GM19099 (cell line): ENCODE measurements at regions not wholly inside any gene's neighbourhood (a gene's known extent, or its start where the extent isn't known, plus 50 kb on each side); places are given as distances from the start of the nearest gene placed in this dataset.

ENCODE experiments used
- POLR2A ChIP-seq: IDR thresholded peaks from 3 replicates; pipeline ENCODE4 v1.6.1; 2011; ENCODE audit warnings: low read depth; ENCODE audit not compliant: insufficient read length; ENCODE audit errors: extremely low read depth

GRCh38 chr4:53861856-53862610 lies 202.4 kb downstream of the CHIC2 start:
- TF ChIP-seq POLR2A = no peak

- no peak for TF ChIP-seq POLR2A
Observed at GRCh38 chr4:53859305-53859704, 205.1 kb downstream of the CHIC2 start.

- no peak for TF ChIP-seq POLR2A
Observed at GRCh38 chr4:53858744-53859143, 205.7 kb downstream of the CHIC2 start.

GRCh38 chr4:53855581-53856250 lies 208.7 kb downstream of the CHIC2 start:
- no peak for TF ChIP-seq POLR2A

DNA sequence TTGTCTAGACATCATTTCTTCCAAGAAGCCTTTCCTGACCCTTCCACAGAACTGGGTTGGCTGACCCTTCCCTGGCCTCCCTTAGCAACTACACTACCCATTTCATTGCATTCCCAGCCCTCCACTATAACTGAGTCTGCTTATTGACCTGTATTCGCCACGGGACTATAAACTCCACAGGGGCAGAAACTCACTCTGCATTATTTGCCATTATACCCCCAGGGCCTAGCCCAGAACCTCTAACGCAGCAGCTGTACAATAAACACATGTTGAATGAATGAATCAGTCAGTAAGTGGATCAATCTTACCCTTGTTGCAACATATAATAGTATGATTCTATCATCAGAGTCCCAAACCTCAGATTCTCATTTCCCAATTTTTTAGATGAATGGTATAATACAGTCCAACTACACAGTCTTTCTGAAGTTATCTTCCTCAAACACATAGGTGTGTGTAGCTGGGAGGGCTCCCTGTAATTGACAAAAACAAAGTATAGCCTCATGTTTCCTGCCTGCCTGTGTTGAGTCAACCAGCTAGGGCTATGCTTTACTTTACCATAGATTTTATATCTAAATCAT lies 209.3 kb downstream of the CHIC2 start:
- TF ChIP-seq POLR2A = no peak

GRCh38 chr4:53852343-53852742 lies 212.1 kb downstream of the CHIC2 start:
- no peak for TF ChIP-seq POLR2A

GRCh38 chr4:53847965-53848364 lies 216.4 kb downstream of the CHIC2 start:
- no peak for TF ChIP-seq POLR2A

DNA sequence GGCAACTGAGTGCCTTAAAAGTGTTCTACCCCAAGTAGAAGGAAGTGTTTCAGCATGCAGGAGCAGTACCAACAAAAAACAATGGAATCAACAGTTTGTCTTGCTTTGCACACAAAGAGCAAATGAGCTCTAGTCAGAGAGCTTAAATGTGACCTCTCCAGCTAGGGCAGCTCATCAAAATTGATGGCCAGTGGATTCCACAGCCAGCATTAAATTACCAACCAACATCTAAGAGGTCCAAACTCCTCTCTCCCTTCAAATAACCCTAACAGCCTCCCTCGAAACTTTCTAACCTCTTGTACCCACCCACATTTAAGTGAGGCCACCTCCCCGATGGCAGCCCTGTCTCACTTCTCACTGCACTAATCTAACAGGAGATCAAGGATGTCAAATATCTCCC lies 219.9 kb downstream of the CHIC2 start:
- no peak for TF ChIP-seq POLR2A

GRCh38 chr4:53844133-53844532 lies 220.3 kb downstream of the CHIC2 start:
- no peak for TF ChIP-seq POLR2A

GRCh38 chr4:53841711-53842110 lies 222.7 kb downstream of the CHIC2 start:
- no peak for TF ChIP-seq POLR2A

DNA sequence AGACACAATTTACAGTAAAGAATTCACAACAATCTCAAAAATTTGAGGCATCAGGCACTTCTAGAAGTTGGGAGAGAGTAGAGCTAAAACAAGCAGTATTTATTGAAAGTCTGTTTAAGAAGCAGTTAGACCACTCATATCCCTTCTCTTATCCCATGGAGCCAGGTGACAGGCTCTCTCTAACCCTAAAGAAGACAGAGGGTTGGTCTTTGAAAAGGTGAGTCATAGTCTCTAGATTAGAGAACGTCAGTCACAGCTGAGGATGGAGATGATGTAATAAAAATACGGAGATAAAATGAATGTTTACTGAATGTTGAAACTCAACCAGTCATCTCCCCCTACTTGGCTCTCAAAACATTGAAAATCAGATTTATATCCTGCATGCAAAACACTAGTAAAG lies 223.8 kb downstream of the CHIC2 start:
- no peak for TF ChIP-seq POLR2A

- TF ChIP-seq POLR2A = no peak
Observed at GRCh38 chr4:53832549-53832948, 231.9 kb downstream of the CHIC2 start.

- TF ChIP-seq POLR2A = no peak
Observed at GRCh38 chr4:53830511-53830910, 233.9 kb downstream of the CHIC2 start.

DNA sequence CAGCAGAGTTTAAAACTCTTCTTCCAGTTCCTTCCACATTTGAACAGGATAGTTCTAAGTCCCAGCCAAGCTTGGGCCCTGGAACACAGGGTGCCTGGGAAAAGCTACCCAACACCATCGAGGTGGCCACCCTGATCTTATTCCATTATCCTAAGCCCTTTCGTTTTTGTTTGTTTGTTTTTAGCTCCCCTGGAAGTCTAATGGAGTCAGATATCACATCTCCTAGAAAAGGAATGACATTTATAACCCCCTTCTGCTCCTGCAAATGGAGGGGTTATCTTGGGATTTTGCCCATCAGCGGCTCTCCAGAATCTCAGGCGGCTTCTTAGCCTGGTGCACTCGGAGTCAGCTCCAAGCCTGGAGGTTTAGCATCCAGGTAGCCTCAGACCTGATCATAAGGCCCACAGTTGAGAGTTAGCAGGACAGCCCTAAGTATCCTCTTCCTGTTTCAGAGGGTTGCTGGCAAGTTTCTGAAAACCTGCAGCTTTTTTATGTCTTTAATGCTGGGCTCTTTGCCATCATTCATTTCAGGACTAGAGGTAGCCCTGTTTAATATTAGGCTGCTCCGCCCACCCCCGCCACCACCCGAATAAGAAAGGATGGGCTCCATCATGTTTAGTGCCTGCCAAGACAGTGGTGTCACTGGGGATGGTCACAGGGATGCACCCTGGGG lies 230.0 kb upstream of the LNX1 start:
- no peak for TF ChIP-seq POLR2A

- TF ChIP-seq POLR2A = no peak
Observed at GRCh38 chr4:53818104-53818503, 226.8 kb upstream of the LNX1 start.
